HG03565 (cell line): ENCODE measurements at regions not wholly inside any gene's neighbourhood (a gene's known extent, or its start where the extent isn't known, plus 50 kb on each side); places are given as distances from the start of the nearest gene placed in this dataset.
"Not testable (repeated sequence)": the region's sequence is repeated elsewhere in the genome, so short reads cannot be mapped to it uniquely, and the experiment has no call there.

Source experiments
- ATAC-seq: cut with Tn5 transposase; IDR thresholded peaks from one replicate; pipeline ENCODE4 v1.9.1; 2021; ENCODE audit warnings: mild to moderate bottlenecking, moderate library complexity; ENCODE audit not compliant: unreplicated experiment

DNA sequence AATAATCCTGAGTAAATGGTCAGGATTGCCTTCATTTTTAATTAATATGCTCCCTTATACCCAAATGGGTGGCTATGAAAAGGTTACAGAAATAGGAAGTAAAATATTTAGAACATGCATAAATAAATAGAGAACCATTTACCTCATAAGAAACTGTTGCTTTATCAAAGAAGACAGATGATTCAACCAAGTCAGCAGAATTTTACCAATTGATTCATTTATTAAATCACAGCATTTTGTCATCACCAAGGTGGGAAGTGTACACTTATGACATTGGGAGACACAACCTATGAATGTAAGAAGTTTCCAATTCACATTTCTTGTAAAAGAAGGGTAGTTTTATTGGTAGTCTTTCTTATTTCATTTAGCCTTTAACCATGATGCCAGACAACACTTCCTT, 870.3 kb upstream of the CHORDC1 start:
- no peak for ATAC-seq

DNA sequence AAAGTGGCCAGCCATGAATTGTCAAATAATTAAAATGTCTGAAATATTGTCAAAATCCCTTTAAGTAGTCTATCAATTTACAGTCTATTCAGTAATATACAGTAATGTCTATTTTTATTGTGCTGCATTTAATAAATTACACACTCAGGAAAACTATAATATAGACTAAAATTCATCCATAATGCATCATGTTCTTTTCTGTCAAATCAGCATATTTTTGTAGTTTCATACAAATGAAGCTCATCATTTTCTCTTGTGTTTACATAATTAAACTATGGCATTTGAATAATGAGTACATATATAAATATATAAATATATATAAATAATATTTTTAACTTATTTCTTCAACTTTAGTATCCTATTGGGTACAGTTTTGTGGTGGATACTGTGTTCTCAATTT, 868.7 kb upstream of the CHORDC1 start:
- ATAC-seq, result no peak

DNA sequence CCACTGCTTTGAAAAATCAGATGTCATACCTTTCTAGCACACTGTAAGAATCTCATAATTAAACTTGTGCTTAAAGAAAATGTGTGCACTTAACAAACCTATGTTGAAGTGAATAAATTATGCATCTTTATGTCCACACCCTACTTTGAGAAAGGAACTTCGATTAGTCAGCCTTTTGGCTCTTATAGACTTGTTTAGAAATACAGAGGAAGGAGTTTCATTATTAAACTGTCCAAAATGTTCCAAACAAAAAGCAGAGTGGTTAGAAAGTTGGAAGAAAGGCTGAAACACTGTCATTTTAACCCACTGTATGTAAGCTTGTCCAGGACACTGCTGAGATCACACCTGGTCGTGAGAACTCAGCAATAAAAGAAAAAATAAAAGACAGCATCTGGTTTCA, 863.2 kb upstream of the CHORDC1 start:
- ATAC-seq, result no peak

DNA sequence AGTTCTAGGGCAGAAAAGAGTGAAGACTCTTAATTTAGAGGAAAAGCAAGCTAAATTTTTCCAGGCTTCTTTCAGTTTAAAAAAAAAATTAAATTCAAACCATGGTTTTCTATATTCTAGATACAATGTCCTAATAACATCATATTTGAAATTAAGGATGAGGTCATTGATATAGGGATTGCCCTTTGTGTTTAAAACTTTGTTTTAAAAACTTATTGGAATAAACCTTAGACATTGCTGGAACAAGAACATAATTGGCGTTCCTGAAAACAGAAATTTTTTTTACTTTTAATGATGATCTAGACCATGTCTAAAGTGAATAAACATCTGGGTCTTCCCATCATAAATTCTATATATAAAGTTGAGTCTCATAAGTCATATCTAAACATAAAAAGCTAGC, 859.4 kb upstream of the CHORDC1 start:
- no peak for ATAC-seq

DNA sequence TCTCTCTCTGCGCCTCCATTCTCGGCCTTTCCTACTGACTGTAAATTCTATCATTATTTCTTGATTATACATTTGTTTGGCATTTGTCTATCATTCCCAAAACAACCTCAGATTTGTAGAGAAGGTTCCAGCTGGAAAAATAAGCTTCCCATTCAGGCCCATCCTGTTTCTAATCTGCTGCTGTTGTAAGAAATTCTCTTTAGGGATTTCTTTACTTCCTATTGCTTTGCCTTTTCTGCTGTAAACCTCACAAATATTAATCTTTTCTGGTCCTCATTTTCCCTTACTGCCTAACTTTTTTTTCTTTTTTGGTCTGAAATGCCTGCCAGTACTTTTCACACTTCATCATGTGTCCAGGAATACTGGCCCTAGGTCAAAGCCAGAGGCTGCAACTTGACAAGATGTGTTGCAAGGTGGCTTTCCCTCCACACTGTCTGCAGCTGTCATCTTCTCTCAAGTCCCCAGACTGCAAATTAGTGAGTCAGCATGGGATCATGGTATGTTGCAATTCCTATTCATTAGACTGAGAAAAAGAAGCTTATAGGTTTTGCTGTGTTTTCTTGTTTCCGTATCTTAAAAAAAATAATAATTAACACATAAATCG, 858.7 kb upstream of the CHORDC1 start:
- ATAC-seq, result no peak

DNA sequence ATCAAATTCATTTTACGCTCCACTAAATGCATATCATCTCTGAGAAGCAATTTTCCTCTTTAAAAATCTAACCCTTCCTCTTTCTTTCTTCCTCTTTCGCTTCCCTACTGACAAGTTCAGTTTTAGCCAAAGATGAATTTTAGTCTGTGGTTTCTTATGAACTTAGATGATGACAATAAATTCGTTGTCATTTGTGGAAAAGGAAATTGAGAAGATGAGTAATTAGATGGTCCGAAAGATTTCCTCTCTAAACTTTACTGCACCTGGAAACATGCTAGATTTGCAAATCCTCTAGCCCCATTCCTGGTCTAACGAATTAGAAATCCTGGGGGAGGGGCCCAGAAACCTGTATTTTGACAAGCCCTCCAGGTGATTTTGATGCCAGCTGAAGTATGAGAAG, 855.4 kb upstream of the CHORDC1 start:
- no peak for ATAC-seq

DNA sequence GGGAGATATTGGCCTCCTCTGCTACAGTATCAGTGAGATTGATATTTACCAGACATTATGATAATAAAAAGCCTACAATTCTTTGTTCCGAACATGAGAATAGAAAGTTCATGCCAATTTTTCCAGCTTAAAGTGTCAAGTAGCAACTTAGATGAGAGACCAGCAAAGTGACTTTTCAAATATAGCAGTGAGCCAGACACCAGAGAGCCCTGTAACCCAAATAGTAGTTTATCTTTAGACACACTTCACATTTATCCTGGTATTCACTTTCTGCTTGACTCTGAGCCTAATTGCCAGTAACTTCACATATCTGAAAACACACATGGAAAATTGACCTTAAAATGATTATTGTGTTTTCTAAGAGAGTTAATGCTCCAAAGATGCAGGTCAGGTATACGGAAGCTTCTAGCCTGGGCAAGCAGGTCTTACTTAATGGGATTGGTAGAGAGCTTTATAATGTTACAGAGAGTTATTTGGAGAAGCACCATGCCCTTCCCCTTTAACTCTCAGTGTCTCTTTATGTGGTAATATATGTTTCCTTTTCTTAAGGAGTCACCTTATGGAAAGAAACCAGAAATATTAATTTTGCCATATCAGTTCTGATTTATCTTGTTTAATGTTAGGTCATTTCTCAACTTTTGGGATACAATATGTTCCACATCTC, 852.3 kb upstream of the CHORDC1 start:
- no peak for ATAC-seq

DNA sequence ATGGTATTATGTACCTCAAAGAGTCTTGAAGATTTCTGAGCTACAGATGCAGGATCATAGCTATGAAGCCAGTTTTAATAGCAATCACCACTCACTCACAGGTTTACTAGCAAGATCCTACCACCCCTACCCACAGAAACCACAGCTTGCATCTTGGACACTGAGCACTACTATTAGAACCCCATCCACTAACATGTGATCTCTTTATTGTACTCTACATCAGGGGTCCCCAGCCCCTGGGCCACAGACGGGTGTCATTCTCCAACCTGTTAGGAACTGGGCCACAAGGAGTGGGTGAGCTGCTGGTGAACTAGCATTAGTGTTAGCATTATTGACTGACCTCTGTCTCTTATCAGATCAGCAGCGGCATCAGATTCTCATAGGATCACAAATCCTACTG, 844.8 kb upstream of the CHORDC1 start:
- no peak for ATAC-seq

DNA sequence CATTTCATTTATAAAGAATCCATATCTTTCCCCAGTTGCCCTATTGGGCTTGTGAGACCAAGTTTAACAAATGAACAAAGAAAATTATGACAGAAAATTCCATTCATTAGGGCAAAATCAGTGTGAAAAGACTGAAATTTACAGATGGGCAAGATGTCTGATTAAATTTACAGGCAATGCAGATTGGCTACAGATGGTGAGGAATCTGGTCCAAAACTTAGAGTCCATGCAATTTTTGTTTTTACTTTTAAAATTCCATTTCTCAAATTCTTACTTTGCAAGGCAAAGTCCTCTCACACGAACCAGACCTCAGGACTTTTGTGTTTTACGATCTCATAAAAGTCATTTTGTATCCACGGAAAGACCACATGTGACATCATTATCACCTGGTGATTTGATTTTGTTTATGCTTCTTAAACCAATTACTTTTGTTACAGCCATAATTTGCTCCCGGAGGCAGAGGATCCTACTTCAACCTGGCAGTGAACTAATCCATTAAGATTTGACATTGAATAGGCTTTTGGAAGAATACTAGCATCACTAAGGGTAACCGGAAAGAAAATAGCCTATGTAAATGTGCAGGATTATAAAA, 843.7 kb upstream of the CHORDC1 start:
- ATAC-seq, result no peak

DNA sequence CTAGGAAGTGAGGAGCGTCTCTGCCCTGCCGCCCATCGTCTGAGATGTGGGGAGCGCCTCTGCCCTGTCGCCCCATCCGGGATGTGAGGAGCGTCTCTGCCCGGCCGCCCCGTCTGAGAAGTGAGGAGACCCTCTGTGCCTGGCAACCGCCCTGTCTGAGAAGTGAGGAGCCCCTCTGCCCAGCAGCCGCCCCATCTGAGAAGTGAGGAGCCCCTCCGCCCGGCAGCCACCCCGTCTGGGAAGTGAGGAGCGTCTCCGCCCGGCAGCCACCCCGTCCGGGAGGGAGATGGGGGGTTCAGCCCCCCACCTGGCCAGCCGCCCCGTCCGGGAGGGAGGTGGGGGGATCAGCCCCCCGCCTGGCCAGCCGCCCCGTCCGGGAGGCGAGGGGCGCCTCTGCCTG, 840.5 kb upstream of the CHORDC1 start:
- not testable (repeated sequence) for ATAC-seq

DNA sequence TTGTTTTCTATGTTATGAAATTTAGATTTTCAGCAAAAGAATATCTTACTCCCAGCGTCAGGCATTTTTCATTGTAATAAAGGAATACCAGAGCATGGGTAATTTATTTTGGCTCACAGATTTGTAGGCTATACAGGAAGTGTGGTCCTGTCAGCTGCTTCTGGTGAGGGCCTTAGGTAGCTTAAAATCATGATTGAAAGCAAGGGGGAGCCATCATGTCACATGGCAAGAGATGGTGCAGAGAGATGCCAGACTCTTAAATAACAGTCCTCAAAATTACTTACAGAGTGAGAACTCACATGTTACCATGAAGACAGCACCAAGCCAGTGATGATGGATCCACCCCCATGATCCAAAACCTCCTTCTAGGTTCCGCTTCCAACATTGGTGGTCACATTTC, 825.0 kb upstream of the CHORDC1 start:
- ATAC-seq, result no peak

DNA sequence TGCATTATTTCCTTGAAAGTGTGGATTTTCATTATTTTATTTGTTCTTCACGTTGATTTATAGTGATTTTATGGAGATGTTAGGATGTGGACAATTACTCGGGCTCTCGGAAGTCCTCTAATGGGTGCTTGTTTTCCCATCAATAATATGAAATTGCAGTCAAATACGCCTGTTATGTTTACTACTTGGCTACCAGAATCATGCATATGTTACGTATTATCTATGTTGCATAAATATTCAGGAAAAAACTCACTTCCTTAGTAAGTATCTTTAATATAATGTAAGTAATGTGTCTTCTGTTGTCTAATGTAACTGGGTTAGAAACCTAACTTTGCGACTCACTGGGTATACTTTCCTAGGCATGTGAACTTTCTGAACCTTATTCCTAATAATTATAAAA, 823.4 kb upstream of the CHORDC1 start:
- ATAC-seq, result no peak

DNA sequence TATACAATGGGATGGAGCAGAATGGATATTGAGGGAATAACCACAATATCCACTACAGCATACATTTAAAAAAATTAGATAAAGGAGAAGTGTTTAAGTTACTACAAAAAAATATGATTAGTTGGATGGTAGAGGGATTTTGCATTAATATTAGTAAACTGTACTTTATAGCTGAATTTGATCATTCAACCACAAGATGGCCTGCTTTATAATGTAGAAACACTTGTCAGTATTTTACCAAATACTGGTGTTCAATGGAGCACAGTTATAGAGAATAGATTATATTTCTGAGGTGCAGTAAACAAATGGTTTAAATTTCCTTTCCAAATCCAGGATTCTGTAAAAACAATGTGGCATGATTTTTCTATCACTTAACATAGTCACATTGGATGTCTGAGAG, 818.8 kb upstream of the CHORDC1 start:
- no peak for ATAC-seq

DNA sequence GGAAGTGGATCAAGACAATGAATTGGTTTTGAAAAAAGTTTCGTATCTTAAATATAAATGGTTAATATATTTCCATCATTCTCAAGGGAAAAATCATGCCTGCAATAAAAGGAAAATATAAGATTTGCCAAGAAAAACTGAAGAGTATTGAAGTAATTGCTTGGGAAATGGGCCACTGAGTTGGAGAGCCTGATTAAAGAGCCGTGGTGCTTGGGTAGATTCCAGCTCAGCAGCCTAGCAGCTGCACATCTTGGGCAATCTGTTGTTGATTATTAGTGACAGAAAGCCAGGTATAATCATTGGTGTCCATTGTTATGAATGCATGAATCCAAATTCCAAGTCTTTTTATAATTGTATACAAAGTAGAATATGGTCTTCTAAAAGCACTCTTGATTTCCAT, 800.9 kb upstream of the CHORDC1 start:
- no peak for ATAC-seq

DNA sequence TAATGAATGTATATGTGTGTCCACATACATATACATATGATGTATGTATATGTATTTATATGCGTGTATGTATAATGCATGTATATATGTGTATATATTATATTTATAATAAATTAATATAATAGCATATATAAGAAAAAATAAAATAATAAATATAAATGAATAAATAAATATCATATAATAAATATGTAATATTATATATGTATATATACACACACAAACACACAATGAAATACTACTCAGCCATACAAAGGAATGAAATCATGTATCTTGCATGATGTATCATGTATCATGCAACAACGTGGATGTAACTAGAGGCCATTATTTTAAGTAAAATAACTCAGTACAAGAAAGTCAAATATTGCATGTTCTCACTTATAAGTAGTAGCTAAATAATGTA, 788.7 kb upstream of the CHORDC1 start:
- ATAC-seq, result no peak

DNA sequence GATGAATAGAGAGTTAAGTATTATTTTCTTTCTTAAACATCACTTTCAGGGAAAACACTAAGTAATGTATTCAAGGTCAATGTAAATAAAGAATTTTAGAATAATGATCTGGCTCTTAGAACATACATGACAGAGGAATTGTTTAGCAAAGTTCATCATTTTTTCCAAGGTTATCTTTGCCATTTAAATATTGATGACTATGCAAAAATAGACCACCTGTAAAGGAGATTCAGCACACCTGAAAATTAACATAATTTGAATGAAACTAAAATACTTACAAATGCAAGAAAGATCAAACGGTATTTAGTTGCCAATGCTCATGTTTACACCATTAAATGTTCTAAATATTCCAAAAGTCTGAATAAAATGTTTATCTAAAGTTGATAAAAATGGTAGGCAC, 782.6 kb upstream of the CHORDC1 start:
- no peak for ATAC-seq

DNA sequence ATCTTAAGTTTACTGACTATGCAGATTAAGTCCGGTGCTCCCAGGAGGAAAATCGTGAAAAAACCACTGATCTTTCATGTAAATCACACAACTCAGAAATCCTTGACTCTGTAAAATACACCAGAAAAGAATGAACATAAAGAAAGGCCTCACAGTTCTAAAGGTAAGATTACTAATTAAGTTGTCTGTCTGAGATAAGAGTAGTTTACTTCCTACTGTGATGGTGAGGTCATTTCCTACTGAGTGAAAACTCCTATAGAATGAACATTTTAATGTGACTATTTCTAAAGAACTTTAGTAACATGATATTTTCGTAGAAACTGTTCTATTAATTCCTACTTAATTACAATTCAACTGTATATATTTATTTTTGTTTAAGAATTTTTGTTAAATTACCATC, 774.4 kb upstream of the CHORDC1 start:
- ATAC-seq, result no peak

DNA sequence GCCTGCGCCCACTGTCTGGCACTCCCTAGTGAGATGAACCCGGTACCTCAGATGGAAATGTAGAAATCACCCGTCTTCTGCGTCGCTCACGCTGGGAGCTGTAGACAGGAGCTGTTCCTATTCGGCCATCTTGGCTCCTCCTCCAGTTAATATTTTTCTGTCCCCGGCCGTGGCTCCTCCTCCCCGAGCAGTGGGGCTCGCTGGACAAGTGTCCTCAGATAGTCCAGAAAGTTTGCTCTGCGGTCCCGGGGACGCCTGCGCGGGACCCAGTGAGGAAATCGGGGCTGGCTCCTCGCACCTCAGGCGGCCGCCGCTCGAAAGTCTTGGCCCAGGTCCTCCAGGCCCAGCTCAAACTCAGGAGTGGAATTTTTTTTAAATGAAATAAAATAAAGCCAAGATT, 749.3 kb upstream of the CHORDC1 start:
- ATAC-seq, result not testable (repeated sequence)

DNA sequence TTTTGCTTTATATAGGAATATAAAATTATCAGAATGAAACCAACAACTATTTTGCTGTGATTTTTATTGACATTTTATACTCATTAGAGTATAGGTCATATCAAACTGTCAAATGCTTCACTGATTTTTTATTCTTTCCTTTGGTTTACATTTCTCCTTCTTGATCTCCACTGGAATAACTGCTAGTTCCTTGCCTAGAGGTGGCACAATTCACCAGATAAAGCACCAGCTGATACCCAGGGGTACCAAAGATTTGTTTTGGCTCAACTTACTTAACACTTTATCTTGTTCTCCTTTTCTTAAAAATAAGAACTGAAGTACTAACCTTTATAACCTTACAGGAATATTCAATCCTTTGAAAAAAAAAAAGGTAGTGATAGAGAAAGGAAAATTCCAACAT, 725.1 kb upstream of the CHORDC1 start:
- no peak for ATAC-seq

DNA sequence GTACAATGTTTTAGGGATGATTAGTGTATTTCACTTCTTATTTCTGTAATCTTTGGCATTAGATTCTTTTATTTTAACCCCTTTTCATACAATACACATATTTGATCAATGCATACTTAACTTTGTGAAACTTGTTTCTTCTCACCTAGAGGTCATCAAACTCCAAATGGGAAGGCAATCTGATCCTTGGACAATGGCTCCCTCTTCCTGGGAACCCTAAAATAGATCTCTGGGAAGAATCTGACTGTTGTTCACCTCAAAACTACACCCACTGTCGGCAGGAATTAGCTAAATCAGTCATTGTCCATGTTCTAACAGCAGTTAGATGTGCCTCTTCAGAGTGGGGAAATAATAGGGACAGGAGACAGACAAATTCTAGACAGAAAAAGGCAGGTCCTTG, 707.4 kb upstream of the CHORDC1 start:
- no peak for ATAC-seq

DNA sequence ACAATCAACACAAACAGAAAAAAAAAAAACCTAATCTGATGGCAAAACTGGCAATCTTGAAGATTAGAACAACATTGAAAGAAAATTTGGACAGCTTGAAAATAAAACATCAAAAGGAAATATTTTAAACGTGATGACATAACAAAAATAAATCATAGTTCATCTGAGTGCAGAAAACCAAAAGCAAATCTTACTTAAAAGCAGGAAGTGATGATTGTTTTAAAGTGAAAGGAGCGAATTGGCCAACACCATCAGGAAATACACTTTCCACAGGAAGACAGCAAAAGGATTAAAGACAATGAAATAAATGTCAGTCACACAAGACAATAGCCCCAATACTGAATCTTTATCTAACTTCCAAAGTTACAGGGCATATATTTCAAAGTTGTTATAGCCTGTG, 696.5 kb upstream of the CHORDC1 start:
- ATAC-seq, result no peak

DNA sequence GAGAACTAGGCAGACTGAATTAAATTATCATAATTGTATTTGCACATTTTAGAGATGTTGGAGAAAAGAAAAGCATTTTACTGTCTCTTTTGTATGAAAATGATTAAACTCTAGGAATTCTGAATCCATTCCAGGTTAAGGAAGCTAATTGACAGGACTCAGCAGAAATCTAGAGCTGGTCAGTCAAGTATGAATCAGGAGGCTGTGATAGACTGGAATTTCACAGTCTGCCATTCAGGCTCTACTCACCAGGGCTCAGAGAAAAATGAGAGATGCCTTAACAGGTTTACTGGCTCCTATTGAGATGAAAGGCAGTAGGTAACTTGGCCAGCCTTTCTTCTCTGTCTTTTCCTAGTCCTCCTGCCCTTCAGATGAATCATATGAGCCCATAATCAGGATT, 693.9 kb upstream of the CHORDC1 start:
- ATAC-seq, result no peak
